ENCODE measurements at regions not wholly inside any gene's neighbourhood (a gene's known extent, or its start where the extent isn't known, plus 50 kb on each side); places are given as distances from the start of the nearest gene placed in this dataset.

GRCh38 chr16:85317704-85318103 lies 205.4 kb upstream of the CIBAR2 start:
- no peaks in the 10 kb centered on the region for H3K9me3 Mint-ChIP-seq

DNA sequence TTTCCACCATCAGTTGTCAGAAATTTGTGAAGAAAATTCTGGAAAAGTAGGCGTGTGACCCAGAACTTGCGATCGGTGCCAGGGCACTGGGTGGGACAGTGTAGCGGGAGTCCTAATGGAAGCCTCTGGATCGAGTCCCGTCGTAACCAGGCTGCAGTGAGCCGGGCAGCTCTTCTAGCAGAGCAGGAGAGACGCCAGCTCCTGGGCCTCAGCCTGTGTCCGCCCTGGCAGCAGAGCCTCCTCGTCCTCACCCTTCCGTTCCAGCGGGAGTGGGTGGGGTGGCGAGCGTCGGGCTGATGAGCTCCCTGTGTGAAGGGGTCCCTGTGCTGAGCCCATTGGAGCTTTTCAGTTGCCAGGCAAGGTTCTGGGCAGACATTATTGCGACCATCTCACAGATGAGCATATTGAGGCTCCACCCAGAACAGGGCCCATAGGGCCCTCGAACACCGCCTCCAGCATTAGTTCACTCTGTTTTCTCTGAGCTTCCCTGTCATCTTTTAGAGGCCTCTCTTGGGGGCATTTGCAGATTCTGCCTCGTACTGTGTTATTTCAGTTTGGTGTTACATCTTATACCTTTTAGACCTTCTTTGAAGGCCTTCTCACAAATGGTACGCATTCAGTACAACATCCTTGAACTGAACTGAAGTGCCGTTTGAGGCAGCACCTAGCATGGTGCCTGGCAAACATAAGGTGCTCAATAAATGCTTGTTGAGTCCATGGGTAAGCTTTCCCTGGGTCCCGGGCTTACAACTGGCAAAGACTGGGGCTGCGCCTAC lies 207.1 kb upstream of the CIBAR2 start:
- H3K9me3 Mint-ChIP-seq = no peaks in the 10 kb centered on the region; the same call in 1 of the 2 replicates
- peaks cover 40% of the 10 kb centered on the region for H3K4me1 Mint-ChIP-seq (ENCODE audit: low read depth)
- H3K36me3 Mint-ChIP-seq (ENCODE audit: low read depth) = no peaks in the 10 kb centered on the region
- no peak overlapping the region for H3K27ac Mint-ChIP-seq
- no peak for DNase-seq
- H3K27me3 Mint-ChIP-seq (ENCODE audit: insufficient read depth) = peaks cover 6% of the 10 kb centered on the region; the same call in 1 of the 2 replicates
- H3K4me3 Mint-ChIP-seq = no peak overlapping the region
- TF ChIP-seq CTCF (IDR thresholded peaks at IDR 0.05) = no peak

More at GRCh38 chr16:85317704-85318103, 205.4 kb upstream of the CIBAR2 start:
- DNase-seq = no peak
- H3K27me3 Mint-ChIP-seq (ENCODE audit: insufficient read depth) = peaks cover 3% of the 10 kb centered on the region
- H3K36me3 Mint-ChIP-seq (ENCODE audit: low read depth) = no peaks in the 10 kb centered on the region
- no peak overlapping the region for H3K4me3 Mint-ChIP-seq
- no peak for TF ChIP-seq CTCF (IDR thresholded peaks at IDR 0.05)
- H3K4me1 Mint-ChIP-seq (ENCODE audit: low read depth) = peaks cover 28% of the 10 kb centered on the region
- H3K27ac Mint-ChIP-seq = no peak overlapping the region

GRCh38 chr16:85319984-85320440 lies 207.7 kb upstream of the CIBAR2 start:
- DNase-seq = no peak

DNA sequence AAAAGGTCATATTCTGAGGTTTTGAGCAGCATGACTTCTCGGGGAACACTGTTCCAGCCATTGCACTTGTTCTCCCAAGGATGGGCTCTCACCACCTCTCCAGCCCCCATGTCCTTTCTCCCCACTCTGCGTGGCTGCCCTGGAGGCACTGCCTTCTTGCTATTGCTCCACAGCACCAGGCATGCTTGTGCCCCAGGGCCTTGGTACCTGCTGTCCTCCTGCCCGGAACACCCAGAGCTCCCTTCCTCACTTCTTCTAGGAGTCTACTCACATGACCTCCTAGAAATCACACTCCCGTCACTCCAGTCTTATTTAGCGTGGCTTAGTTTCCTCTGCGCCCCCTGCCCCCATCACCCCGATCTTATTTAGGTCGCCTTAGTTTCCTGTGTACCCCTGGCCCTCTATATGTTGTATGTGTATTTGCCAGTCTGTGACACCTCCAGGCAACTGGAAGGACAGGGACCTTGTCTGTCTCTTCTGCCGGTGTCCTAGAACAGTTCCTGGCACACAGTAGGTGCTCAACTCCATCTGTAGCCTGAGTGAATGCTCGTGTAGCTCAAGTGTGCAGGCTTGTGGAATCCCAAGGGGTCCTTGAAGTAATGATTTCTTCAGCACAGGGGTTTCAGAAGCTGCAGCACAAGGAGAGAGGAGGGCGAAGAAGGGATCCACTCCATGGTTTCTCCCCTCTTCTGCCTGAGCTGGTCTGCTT lies 208.6 kb upstream of the CIBAR2 start:
- no peaks in the 10 kb centered on the region for H3K36me3 Mint-ChIP-seq (ENCODE audit: low read depth)
- peaks cover 8% of the 10 kb centered on the region; the same call in 1 of the 2 replicates for H3K27me3 Mint-ChIP-seq (ENCODE audit: insufficient read depth)
- H3K27ac Mint-ChIP-seq = peak overlapping the region; percentile 91
- peaks cover 40% of the 10 kb centered on the region for H3K4me1 Mint-ChIP-seq (ENCODE audit: low read depth)
- no peak for DNase-seq
- H3K9me3 Mint-ChIP-seq = no peaks in the 10 kb centered on the region; the same call in 1 of the 2 replicates
- TF ChIP-seq CTCF (IDR thresholded peaks at IDR 0.05) = no peak
- H3K4me3 Mint-ChIP-seq = peak overlapping the region; percentile 69; the same call in 1 of the 2 replicates

More at GRCh38 chr16:85319984-85320440, 207.7 kb upstream of the CIBAR2 start:
- Mint-ChIP-seq H3K27ac (no peak overlapping the region), H3K9me3 (no peaks in the 10 kb centered on the region; the same call in 1 of the 2 replicates), H3K36me3 (ENCODE audit: low read depth) (no peaks in the 10 kb centered on the region), H3K4me3 (no peak overlapping the region), H3K4me1 (ENCODE audit: low read depth) (peaks cover 40% of the 10 kb centered on the region), H3K27me3 (ENCODE audit: insufficient read depth) (peaks cover 8% of the 10 kb centered on the region; the same call in 1 of the 2 replicates)
- no peak for TF ChIP-seq CTCF (IDR thresholded peaks at IDR 0.05)

- H3K27ac Mint-ChIP-seq = peak overlapping the region; percentile 91
- no peaks in the 10 kb centered on the region; the same call in 1 of the 2 replicates for H3K9me3 Mint-ChIP-seq
- peaks cover 43% of the 10 kb centered on the region for H3K4me1 Mint-ChIP-seq (ENCODE audit: low read depth)
- peak; percentile 91 for DNase-seq
- 0 out of 2 replicates have a peak, but pooled peaks cover 6% of the 10 kb centered on the region for H3K36me3 Mint-ChIP-seq (ENCODE audit: low read depth)
- H3K27me3 Mint-ChIP-seq (ENCODE audit: insufficient read depth) = peaks cover 8% of the 10 kb centered on the region; the same call in 1 of the 2 replicates
- H3K4me3 Mint-ChIP-seq = peak overlapping the region; percentile 69
- no peak for TF ChIP-seq CTCF (IDR thresholded peaks at IDR 0.05)
Observed at GRCh38 chr16:85321509-85322271, 209.4 kb upstream of the CIBAR2 start.
